ENCODE measurements at regions not wholly inside any gene's neighbourhood (a gene's known extent, or its start where the extent isn't known, plus 50 kb on each side); places are given as distances from the start of the nearest gene placed in this dataset.

DNA sequence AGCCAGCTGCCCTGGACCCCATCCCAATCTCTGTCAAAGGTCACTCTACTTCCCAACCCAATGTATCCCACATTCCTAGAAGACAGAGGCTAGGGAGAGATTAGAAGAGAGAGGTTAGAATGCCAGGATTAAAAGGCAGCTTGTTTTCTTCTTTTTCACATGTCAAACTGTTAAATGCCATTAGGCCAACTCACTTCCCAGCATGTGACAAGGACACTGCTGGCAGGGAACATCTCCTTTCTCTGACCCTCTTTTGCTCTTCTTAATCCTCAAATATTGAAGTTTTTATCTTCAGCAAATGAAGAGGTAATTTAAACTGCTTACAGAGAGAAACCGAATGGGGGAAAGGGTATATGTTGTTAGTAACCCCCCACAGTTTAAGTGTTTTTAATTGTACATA lies 89.1 kb downstream of the BBS10 start:
- TF ChIP-seq, protein P1, sequence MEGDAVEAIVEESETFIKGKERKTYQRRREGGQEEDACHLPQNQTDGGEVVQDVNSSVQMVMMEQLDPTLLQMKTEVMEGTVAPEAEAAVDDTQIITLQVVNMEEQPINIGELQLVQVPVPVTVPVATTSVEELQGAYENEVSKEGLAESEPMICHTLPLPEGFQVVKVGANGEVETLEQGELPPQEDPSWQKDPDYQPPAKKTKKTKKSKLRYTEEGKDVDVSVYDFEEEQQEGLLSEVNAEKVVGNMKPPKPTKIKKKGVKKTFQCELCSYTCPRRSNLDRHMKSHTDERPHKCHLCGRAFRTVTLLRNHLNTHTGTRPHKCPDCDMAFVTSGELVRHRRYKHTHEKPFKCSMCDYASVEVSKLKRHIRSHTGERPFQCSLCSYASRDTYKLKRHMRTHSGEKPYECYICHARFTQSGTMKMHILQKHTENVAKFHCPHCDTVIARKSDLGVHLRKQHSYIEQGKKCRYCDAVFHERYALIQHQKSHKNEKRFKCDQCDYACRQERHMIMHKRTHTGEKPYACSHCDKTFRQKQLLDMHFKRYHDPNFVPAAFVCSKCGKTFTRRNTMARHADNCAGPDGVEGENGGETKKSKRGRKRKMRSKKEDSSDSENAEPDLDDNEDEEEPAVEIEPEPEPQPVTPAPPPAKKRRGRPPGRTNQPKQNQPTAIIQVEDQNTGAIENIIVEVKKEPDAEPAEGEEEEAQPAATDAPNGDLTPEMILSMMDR (IDR thresholded peaks at IDR 0.05; ENCODE audit: extremely low read depth, insufficient read depth, missing control alignments), result no peak
- in situ Hi-C loops (cut with MboI; ENCODE audit: low pct_unique_long_range_greater_than_20kb, low sequenced_read_pairs, unreplicated experiment), result no loop called here
- no peak for DNase-seq (ENCODE audit: low spot score)

DNA sequence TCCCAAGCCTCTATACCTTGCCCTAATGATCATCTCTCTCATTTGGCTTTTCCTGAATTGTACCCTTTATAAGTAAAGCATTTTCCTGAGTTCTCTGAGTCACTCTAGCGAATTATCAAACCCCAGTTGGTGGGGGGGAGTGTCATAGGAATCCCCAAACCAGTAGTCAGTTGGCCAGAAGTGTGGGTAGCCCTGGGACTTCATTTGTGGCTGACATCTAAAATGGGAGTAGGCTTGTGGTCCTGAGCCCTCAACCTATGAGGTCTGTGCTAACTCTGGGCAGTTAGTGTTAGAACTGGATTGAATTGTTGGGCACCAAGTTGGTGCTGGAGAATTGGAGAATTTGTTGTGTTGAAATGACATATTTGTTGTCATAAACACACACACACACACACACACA lies 91.3 kb downstream of the BBS10 start:
- in situ Hi-C loops (cut with MboI; ENCODE audit: low pct_unique_long_range_greater_than_20kb, low sequenced_read_pairs, unreplicated experiment), result no loop called here
- DNase-seq (ENCODE audit: low spot score), result no peak
- TF ChIP-seq, protein P1 (IDR thresholded peaks at IDR 0.05; ENCODE audit: extremely low read depth, insufficient read depth, missing control alignments), result no peak

DNA sequence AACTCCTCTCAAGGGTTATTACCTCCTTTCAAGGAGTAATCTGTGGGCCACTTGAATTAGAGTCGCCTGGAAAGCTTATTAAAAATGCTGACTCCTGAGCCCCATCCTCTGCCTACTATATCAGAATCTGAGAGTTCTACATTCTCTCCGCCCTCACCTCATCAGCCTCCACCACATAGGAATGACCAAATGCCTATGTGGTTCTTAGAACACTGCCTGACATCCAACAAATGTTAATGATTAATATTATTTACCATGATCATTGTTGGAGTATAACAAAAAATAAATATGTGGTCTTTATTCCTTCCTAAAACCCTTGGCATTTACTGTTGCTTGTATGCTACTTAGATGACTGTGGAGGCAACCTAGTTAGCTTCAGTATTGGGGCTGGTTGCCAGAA lies 91.9 kb downstream of the BBS10 start:
- in situ Hi-C loops (cut with MboI; ENCODE audit: low pct_unique_long_range_greater_than_20kb, low sequenced_read_pairs, unreplicated experiment), result no loop called here
- TF ChIP-seq, protein P1 (IDR thresholded peaks at IDR 0.05; ENCODE audit: extremely low read depth, insufficient read depth, missing control alignments), result no peak
- DNase-seq (ENCODE audit: low spot score), result no peak

DNA sequence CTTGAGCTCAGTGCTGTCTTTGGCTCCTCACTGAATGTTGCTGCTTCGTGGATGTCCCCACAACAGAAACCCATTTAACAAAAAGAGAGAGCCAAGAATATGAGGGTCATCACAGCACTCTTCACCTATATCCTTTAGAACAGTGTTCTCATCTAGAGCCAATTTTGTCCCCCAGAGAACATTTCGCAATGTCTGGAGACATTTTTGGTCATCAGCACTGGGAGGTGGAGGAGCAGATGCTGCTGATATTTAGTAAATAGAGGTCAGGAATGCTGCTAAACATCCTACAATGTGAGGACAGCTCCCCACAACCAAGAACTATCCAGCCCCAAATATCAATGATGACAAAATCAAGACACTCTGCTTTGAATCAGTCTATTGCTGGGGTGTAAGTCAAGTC lies 92.5 kb downstream of the BBS10 start:
- in situ Hi-C loops (cut with MboI; ENCODE audit: low pct_unique_long_range_greater_than_20kb, low sequenced_read_pairs, unreplicated experiment), result no loop called here

DNA sequence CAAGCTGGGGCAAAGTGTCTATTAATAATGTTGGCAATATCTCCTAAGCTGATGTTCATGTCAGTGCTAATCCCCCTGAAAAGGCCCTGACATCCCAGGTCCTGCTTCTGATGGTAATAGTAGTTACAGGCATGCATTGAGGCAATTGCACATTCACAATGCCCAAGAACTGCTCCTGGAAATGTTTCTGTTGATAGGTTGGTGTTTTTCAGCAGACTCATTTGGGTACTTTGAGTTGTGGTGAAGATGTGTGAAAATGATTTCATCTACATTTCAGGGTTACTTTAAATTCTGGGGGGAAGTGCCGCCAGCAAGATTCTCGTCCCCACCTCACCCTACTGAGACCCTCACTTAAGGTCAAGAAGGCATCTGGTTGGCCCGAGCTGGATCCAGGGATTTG lies 92.9 kb downstream of the BBS10 start:
- TF ChIP-seq, protein P1 (IDR thresholded peaks at IDR 0.05; ENCODE audit: extremely low read depth, insufficient read depth, missing control alignments), result no peak
- in situ Hi-C loops (cut with MboI; ENCODE audit: low pct_unique_long_range_greater_than_20kb, low sequenced_read_pairs, unreplicated experiment), result no loop called here
- DNase-seq (ENCODE audit: low spot score), result peak; percentile 22

More for the DNA sequence above, 92.5 kb downstream of the BBS10 start:
- no peak for DNase-seq (ENCODE audit: low spot score)
- TF ChIP-seq, protein P1 (IDR thresholded peaks at IDR 0.05; ENCODE audit: extremely low read depth, insufficient read depth, missing control alignments), result no peak

DNA sequence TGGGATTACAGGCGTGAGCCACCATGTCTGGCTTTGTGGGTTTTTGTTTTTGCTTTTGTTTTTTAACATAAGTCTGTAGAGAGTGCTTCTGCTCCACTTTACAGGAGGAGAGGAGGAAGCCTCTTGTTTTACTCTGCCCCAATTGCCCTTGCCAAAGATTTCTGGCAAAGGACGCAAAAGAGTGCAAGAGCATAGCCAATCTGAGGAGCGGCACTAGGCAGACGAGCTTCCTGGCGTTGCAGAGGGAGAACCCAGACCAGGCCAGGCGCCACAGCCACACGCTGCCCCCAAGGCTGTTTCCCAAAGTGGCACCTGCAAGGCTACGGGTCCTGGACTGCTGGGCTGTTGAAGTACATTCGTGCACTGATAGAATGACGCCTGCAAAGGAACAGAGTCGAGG lies 96.2 kb downstream of the BBS10 start:
- DNase-seq (ENCODE audit: low spot score), result no peak
- TF ChIP-seq, protein P1 (IDR thresholded peaks at IDR 0.05; ENCODE audit: extremely low read depth, insufficient read depth, missing control alignments), result no peak
- in situ Hi-C loops (cut with MboI; ENCODE audit: low pct_unique_long_range_greater_than_20kb, low sequenced_read_pairs, unreplicated experiment), result no loop called here

DNA sequence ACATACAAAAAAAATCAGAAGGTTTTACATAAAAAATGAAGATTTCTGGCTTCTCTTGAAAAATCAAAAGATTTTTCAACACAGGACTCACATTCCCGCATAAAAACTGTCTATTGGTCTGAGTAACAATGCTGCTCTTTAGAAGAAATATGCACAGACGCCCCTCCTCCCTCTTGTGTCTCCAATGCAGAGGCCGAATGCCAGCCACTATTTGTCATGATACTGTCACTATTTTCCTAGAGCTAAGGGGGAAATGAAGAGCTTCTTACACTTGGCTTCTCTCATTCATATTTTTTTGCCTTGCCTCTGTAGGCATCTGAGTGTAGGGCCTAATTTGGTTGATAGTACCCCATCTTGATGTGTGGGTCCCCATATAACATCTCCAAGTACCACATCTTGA lies 98.0 kb downstream of the BBS10 start:
- in situ Hi-C loops (cut with MboI; ENCODE audit: low pct_unique_long_range_greater_than_20kb, low sequenced_read_pairs, unreplicated experiment), result no loop called here
- TF ChIP-seq, protein P1 (IDR thresholded peaks at IDR 0.05; ENCODE audit: extremely low read depth, insufficient read depth, missing control alignments), result no peak
- no peak for DNase-seq (ENCODE audit: low spot score)
